A172 (cell line): ENCODE measurements at regions not wholly inside any gene's neighbourhood (a gene's known extent, or its start where the extent isn't known, plus 50 kb on each side); places are given as distances from the start of the nearest gene placed in this dataset.

ENCODE experiments used
- DNase-seq: peaks from one replicate; pipeline ENCODE4 v3.0.0-alpha.2; 2015; ENCODE audit warnings: low spot score

GRCh38 chr14:22337938-22338337 is 251.1 kb downstream of the DAD1 start:
- DNase-seq: no peak

- DNase-seq: no peak
Observed at GRCh38 chr14:22337521-22337920, 251.5 kb downstream of the DAD1 start.

GRCh38 chr14:22336031-22336430 is 253.0 kb downstream of the DAD1 start:
- no peak for DNase-seq

- no peak for DNase-seq
Observed at GRCh38 chr14:22334627-22335026, 254.4 kb downstream of the DAD1 start.

- DNase-seq: no peak
Observed at GRCh38 chr14:22334275-22334577, 254.8 kb downstream of the DAD1 start.

GRCh38 chr14:22333422-22334274 is 255.4 kb downstream of the DAD1 start:
- DNase-seq: peak; percentile 77

- DNase-seq: no peak
Observed at GRCh38 chr14:22332686-22333421, 256.2 kb downstream of the DAD1 start.

GRCh38 chr14:22329371-22329770 is 259.7 kb downstream of the DAD1 start:
- no peak for DNase-seq

GRCh38 chr14:22325676-22326400 is 263.2 kb downstream of the DAD1 start:
- no peak for DNase-seq

GRCh38 chr14:22320362-22320750 is 268.7 kb downstream of the DAD1 start:
- no peak for DNase-seq

GRCh38 chr14:22319526-22320361 is 269.3 kb downstream of the DAD1 start:
- DNase-seq: peak; percentile 11

GRCh38 chr14:22318951-22319350 is 270.1 kb downstream of the DAD1 start:
- DNase-seq: no peak

GRCh38 chr14:22316473-22316872 is 272.6 kb downstream of the DAD1 start:
- no peak for DNase-seq

GRCh38 chr14:22315336-22315735 is 273.7 kb downstream of the DAD1 start:
- DNase-seq: no peak

GRCh38 chr14:22314183-22314820 is 274.7 kb downstream of the DAD1 start:
- DNase-seq: peak; percentile 34

- no peak for DNase-seq
Observed at GRCh38 chr14:22313172-22313801, 275.7 kb downstream of the DAD1 start.

- DNase-seq: no peak
Observed at GRCh38 chr14:22311636-22312035, 277.4 kb downstream of the DAD1 start.

- DNase-seq: no peak
Observed at GRCh38 chr14:22305607-22306006, 283.4 kb downstream of the DAD1 start.

- DNase-seq: no peak
Observed at GRCh38 chr14:22304326-22304725, 284.7 kb downstream of the DAD1 start.

GRCh38 chr14:22303589-22304195 is 285.3 kb downstream of the DAD1 start:
- DNase-seq: no peak
